ENCODE measurements at regions not wholly inside any gene's neighbourhood (a gene's known extent, or its start where the extent isn't known, plus 50 kb on each side); places are given as distances from the start of the nearest gene placed in this dataset.
"Not testable (repeated sequence)": the region's sequence is repeated elsewhere in the genome, so short reads cannot be mapped to it uniquely, and the experiment has no call there.

DNA sequence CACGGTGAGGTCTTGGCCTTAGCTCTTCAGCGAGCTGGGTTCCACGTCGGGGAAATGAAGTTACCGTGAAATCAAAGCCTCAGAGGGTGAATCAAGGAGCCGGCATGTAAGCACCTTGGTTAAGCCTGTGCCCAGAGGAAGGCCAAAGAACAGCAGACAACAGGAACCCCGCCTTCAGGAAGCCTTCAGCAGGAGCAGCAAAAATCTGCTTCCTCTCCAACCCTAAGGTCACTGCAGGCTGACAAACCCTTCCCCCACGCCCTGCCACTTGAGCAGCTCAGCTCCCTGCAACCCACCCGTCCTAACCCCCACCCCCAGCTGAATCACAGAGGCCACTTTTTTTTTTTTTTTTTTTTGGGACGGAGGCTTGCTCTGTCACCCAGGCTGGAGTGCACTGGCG, 72.9 kb upstream of the LTA4H start:
- ChIA-PET CTCF (no interaction called here), POLR2A (no interaction called here)
- no peak for DNase-seq (ENCODE audit: extremely low spot score)
- TF ChIP-seq, protein P1, sequence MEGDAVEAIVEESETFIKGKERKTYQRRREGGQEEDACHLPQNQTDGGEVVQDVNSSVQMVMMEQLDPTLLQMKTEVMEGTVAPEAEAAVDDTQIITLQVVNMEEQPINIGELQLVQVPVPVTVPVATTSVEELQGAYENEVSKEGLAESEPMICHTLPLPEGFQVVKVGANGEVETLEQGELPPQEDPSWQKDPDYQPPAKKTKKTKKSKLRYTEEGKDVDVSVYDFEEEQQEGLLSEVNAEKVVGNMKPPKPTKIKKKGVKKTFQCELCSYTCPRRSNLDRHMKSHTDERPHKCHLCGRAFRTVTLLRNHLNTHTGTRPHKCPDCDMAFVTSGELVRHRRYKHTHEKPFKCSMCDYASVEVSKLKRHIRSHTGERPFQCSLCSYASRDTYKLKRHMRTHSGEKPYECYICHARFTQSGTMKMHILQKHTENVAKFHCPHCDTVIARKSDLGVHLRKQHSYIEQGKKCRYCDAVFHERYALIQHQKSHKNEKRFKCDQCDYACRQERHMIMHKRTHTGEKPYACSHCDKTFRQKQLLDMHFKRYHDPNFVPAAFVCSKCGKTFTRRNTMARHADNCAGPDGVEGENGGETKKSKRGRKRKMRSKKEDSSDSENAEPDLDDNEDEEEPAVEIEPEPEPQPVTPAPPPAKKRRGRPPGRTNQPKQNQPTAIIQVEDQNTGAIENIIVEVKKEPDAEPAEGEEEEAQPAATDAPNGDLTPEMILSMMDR (IDR thresholded peaks at IDR 0.05; ENCODE audit: control extremely low read depth, extremely low read depth, low read depth, missing control alignments): no peak

DNA sequence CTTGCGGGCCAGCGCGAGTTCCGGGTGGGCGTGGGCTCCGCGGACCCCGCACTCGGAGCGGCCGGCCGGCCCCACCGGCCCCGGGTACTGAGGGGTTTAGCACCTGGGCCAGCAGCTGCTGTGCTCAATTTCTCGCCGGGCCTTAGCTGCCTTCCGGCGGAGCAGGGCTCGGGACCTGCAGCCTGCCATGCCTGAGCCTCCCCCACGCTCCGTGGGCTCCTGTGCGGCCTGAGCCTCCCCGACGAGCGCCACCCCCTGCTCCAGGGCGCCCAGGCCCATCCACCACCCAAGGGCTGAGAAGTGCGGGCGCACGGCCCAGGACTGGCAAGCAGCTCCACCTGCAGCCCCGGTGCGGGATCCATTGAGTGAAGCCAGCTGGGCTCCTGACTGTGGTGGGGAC, 73.6 kb upstream of the LTA4H start:
- CTCF ChIA-PET; POLR2A ChIA-PET; DNase-seq (ENCODE audit: extremely low spot score): not testable (repeated sequence)

DNA sequence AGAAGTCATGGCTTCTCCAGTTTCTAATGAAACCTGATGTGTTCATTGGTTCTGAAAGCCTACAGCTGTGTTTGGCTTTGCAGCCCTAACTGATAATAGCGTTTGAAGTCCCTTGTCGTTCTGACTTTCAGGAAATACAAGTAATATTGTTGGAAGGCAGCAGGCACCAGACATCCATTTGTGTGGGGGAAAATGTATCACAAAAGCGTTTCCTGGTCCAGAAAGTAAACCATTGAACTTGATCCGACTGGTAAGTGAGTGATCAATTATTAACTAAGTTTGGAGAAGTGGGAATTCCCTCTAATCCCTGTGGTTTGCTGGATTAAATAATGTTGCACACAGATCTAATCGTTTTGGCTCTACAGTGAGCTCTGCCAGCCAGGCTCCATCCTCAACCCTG, 77.3 kb upstream of the LTA4H start:
- TF ChIP-seq, protein P1 (IDR thresholded peaks at IDR 0.05; ENCODE audit: control extremely low read depth, extremely low read depth, low read depth, missing control alignments): no peak
- POLR2A ChIA-PET: no interaction called here
- no peak for DNase-seq (ENCODE audit: extremely low spot score)
- CTCF ChIA-PET: interaction anchor here (1.6 to 1.7 kb wide), 2 partner anchors 9 to 12 kb away, joined by 4 read pairs; no protein-coding TSS in a partner anchor

DNA sequence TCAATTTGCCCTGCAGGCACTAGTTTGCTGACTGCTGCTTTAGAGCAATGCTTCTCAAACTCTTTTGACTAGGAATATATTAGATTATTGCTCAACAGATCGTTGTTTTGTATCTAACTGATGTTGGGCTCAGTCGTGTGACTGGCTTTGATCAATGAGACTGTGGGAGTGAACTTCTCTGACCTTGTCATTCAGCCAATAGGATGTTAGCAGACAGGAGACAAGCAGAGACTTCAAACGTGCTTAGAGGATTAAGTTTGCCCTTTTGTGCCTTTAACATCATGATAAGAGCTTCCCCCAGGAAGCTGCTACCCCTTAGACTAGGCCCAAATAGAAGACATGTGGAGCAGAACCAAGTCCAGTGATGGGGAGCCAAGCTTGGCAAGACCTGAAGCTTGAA, 76.7 kb upstream of the ELK3 start:
- TF ChIP-seq, protein P1 (IDR thresholded peaks at IDR 0.05; ENCODE audit: control extremely low read depth, extremely low read depth, low read depth, missing control alignments): no peak
- CTCF ChIA-PET: interaction anchor here (1.1 kb wide), 1 partner anchor 39 kb away, joined by 3 read pairs; no protein-coding TSS in a partner anchor
- POLR2A ChIA-PET: no interaction called here
- DNase-seq (ENCODE audit: extremely low spot score): no peak

DNA sequence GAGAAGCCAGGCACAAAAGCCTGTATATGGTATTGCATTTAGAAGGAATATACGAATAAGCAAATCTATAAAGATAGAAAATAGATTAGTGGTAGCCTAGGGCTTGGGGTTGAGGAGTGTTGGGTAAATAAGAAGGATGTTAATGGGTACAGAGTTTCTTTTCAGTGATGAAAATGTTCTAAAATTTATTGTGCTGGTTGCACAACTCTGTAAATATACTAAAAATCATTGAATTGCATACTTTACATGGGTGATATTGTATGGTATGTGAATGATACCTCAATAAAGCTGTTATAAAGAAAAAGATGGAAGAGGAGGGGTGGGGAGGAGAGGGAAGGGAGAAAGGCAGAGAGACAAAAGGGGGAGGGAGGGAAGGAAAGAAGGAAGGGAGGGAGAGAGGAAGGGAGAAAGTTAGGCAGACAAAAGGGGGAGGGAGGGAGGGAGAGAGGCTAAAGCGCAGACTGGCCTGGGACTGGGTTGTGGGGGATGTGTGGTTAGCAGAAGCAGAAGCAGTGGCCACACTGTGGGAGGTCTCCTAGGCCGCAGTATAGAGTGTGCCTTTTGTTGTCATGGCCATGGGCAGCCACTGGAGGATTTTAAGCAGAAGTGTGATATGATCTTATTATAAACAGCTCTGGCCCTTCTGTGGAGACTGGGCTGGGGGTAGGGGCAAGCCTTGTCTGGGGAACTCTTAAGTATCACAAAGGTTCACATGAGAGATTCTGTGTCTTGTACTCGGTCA, 73.6 kb upstream of the ELK3 start:
- POLR2A ChIA-PET: no interaction called here
- CTCF ChIA-PET: interaction anchor here (1.0 to 2.0 kb wide), 2 partner anchors 7 to 95 kb away, joined by 3 to 4 read pairs; no protein-coding TSS in a partner anchor
- TF ChIP-seq, protein P1 (IDR thresholded peaks at IDR 0.05; ENCODE audit: control extremely low read depth, extremely low read depth, low read depth, missing control alignments): no peak
- DNase-seq (ENCODE audit: extremely low spot score): peak; percentile 69

DNA sequence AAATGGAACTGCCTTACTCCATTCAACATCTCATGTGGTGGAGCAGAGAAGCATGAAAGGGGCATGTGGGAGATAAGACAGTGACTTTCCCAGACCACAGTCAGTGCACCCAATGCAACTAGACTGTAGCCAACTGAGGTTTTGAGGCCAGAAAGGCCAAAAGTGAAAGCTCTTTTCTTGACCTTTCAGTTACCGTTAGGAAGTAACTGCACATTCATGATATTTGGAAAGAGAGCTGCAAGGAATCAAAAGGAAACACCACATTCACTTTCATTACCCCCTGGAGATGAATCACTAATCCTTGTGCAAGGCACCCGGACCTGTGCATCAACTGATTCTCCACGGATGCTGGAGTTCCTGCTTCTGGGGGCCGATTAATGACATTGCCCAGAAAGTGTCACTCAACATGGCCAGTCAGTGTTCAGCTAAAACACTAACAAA, 72.9 kb upstream of the ELK3 start:
- CTCF ChIA-PET: interaction anchor here (0.7 to 2.0 kb wide), 4 partner anchors 8 to 94 kb away, joined by 3 to 6 read pairs (median 4); no protein-coding TSS in a partner anchor
- DNase-seq (ENCODE audit: extremely low spot score): peak; percentile 53

DNA sequence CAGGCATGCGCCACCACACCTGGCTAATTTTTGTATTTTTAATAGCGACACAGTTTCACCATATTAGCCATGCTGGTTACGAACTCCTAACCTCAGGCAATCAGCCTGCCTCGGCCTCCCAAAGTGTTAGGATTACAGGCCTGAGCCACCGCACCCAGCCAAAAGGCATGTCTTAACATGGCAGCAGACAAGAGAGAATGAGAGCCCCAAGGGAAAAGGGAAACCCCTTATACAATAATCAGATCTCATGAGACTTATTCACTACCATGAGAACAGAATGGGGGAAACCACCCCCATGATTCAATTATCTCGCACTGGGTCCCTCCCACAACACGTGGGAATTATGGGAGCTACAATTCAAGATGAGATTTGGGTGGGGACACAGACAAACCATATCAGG, 65.9 kb upstream of the ELK3 start:
- DNase-seq (ENCODE audit: extremely low spot score); POLR2A ChIA-PET: not testable (repeated sequence)
- CTCF ChIA-PET: interaction anchor here (1.1 to 2.9 kb wide), 3 partner anchors 12 to 87 kb away, joined by 3 to 6 read pairs (median 4); no protein-coding TSS in a partner anchor

More for the DNA sequence above, 72.9 kb upstream of the ELK3 start:
- TF ChIP-seq, protein P1 (IDR thresholded peaks at IDR 0.05; ENCODE audit: control extremely low read depth, extremely low read depth, low read depth, missing control alignments): no peak
- POLR2A ChIA-PET: interaction anchor here (0.6 kb wide), 1 partner anchor 11 kb away, joined by 6 read pairs; no protein-coding TSS in a partner anchor

Measured in GM10248 (cell line).